HG03039 (cell line): ENCODE measurements at regions not wholly inside any gene's neighbourhood (a gene's known extent, or its start where the extent isn't known, plus 50 kb on each side); places are given as distances from the start of the nearest gene placed in this dataset.
"Not testable (repeated sequence)": the region's sequence is repeated elsewhere in the genome, so short reads cannot be mapped to it uniquely, and the experiment has no call there.

ENCODE experiments used
- ATAC-seq: cut with Tn5 transposase; IDR thresholded peaks from one replicate; pipeline ENCODE4 v1.9.1; 2021; ENCODE audit warnings: mild to moderate bottlenecking, moderate library complexity; ENCODE audit not compliant: unreplicated experiment

GRCh38 chr7:14973712-14974428 is 71.3 kb upstream of the DGKB start:
- no peak for ATAC-seq

DNA sequence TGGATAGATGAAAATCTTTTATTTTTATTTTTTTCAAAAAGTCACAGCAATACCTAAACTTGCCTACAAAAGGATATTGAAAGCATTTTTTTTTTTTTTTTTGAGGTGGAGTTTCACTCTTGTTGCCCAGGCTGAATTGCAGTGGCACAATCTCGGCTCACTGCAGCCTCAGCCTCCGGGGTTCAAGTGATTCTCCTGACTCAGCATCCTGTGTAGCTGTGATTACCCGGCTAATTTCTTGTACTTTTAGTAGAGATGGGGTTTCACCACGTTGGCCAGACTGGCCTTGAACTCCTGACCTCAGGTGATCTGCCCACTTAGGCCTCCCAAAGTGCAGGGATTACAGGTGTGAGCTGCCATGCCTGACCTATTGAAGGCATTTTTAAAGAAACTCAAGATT is 69.1 kb upstream of the DGKB start:
- ATAC-seq = not testable (repeated sequence)

GRCh38 chr7:14967376-14967775 is 64.8 kb upstream of the DGKB start:
- ATAC-seq = not testable (repeated sequence)

- ATAC-seq = no peak
Measured at GRCh38 chr7:14962778-14963177, 60.2 kb upstream of the DGKB start.

DNA sequence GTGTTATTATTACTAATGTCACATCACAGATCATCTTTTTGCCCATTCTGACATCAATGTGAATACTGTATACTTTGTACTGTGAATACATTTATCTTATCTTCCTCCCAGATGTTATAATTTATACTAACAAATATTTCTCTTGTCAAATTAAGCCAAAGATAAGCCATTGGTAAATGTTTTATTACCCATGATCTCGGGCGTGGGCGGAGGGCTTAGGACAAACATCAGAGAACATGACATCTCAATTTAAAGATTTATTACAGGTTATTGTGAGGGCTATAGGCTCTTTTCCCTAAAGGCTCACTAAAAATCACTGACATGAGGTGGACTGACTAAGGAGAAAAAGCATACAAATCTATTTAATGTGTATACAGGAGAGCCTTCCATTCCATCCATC is 58.2 kb upstream of the DGKB start:
- no peak for ATAC-seq

DNA sequence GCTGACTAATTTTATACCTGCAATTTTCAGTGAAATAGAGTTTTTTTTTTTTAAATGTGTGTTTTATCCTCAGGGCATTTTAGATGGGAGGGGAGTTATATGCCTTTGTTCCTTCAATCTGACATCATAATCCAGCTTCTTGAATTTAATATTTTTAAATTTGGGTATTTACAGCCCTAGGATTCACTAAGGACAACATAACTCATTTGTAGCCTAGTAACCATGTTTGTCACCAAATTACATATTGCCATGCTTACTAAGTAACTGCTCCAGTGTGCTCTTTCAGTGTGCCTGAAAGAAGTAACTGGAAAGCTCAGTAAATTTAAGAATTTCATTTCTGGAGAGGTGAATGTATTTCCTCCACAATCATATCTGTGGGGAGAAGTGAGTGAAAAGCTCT is 56.8 kb upstream of the DGKB start:
- no peak for ATAC-seq

GRCh38 chr7:14954035-14954434 is 51.5 kb upstream of the DGKB start:
- no peak for ATAC-seq
